K562 (cell line): ENCODE measurements at regions not wholly inside any gene's neighbourhood (a gene's known extent, or its start where the extent isn't known, plus 50 kb on each side); places are given as distances from the start of the nearest gene placed in this dataset.

Experiments used
- ATAC-seq: fragments of 200-7000 bp; cut with Tn5 transposase; 3 replicates; pipeline ENCODE4 v1.9.1; 2020; ENCODE audit warnings: moderate library complexity
- BruUV-seq: library from RNA; stranded (reverse); fragments of 400-500 nt; replicated peaks from 2 replicates; lab custom pipeline; 2021; lab: Mats Ljungman, UMichigan
- CTCF ChIA-PET: fragments of 300-600 bp; formaldehyde crosslinking; extraction: SDS; loops from one replicate; lab custom pipeline; 2021; ENCODE audit warnings: low intra/inter-chr PET ratio; lab: Yijun Ruan, JAX
- POLR2A ChIA-PET: fragments of 300-600, 350-650 bp; sonication (Branson Sonifier 250); formaldehyde crosslinking; extraction: SDS; loops from one replicate; lab custom pipeline; 2021; ENCODE audit warnings: antibody characterized with exemption, inconsistent platforms; lab: Yijun Ruan, JAX
- DNase-seq, 4 experiments: peaks; one replicate each; pipeline versions ENCODE4 v3.0.0 to v3.0.0-alpha.2; 2011 to 2018; ENCODE audit warnings: low spot score in 3 of 4, mixed read lengths in 3 of 4; ENCODE audit errors: extremely low read depth in 1 of 4
- FAIRE-seq: peaks from 2 replicates; lab custom pipeline; 2011; peaks lifted over from hg19 to GRCh38; lab: Jason Lieb, UNC
- H2AFZ ChIP-seq: 2 replicates; pipeline ENCODE4 v1.6.0; 2011; ENCODE audit warnings: low read depth, low read length, control low read depth, inconsistent platforms
- H3K27ac ChIP-seq: fragments of 200-600 bp; 3 replicates; pipeline ENCODE4 v1.8.0; 2011; ENCODE audit warnings: low read depth, mild to moderate bottlenecking, control low read depth, inconsistent platforms, low read length, moderate library complexity, mixed read lengths; ENCODE audit errors: extremely low read depth
- H3K27me3 ChIP-seq, 2 experiments: fragments of 300-600 bp in 1 of 2; 2 replicates in 1 of 2; 3 replicates in 1 of 2; pipeline versions ENCODE4 v1.6.0 to v1.8.0; 2011; ENCODE audit warnings: inconsistent platforms in 2 of 2, low read length in 2 of 2, mild to moderate bottlenecking in 1 of 2, mixed read lengths in 1 of 2, moderate library complexity in 1 of 2; ENCODE audit not compliant: control insufficient read depth in 2 of 2, insufficient read depth in 2 of 2
- H3K36me3 ChIP-seq: fragments of 300-600 bp; 3 replicates; pipeline ENCODE4 v1.8.0; 2011; ENCODE audit warnings: mild to moderate bottlenecking, low read length, inconsistent platforms; ENCODE audit not compliant: control insufficient read depth, insufficient read depth
- H3K4me1 ChIP-seq, 2 experiments: fragments of 200-600 bp in 1 of 2; replicated peaks in 1 of 2; 2 replicates in 1 of 2; 3 replicates in 1 of 2; pipeline versions ENCODE4 v1.5.1 to v1.8.0; 2011; ENCODE audit warnings: inconsistent platforms in 2 of 2, low read length in 2 of 2, mild to moderate bottlenecking in 1 of 2, mixed read lengths in 1 of 2, moderate library complexity in 1 of 2; ENCODE audit not compliant: control insufficient read depth in 2 of 2, insufficient read depth in 2 of 2
- H3K4me2 ChIP-seq: 2 replicates; pipeline ENCODE4 v1.6.1; 2011; ENCODE audit warnings: low read length, control low read depth, inconsistent platforms, mixed read lengths; ENCODE audit not compliant: insufficient read depth
- H3K4me3 ChIP-seq: fragments of 200-600 bp; sonication (generic), shearing (Covaris generic); 2 replicates; pipeline ENCODE4 v1.5.1; 2016; ENCODE audit warnings: control low read depth, inconsistent platforms
- H3K79me2 ChIP-seq: fragments of 200-600 bp; 3 replicates; pipeline ENCODE4 v1.8.0; 2011; ENCODE audit warnings: low read length, inconsistent platforms; ENCODE audit not compliant: control insufficient read depth, insufficient read depth
- H3K9ac ChIP-seq, 2 experiments: 2 replicates each; pipeline versions ENCODE4 v1.6.0 to v1.6.1; 2011; ENCODE audit warnings: low read depth in 2 of 2, low read length in 2 of 2, control low read depth in 1 of 2, inconsistent platforms in 1 of 2, mild to moderate bottlenecking in 1 of 2, mixed read lengths in 1 of 2; ENCODE audit not compliant: insufficient read depth in 1 of 2
- H3K9me1 ChIP-seq: one replicate; pipeline ENCODE4 v1.6.0; 2011; ENCODE audit warnings: inconsistent platforms, mild to moderate bottlenecking, low read length, moderate library complexity; ENCODE audit not compliant: control insufficient read depth, insufficient read depth
- H3K9me3 ChIP-seq: replicated peaks from 2 replicates; pipeline ENCODE4 v1.5.1; 2011; ENCODE audit warnings: low read depth, low read length, inconsistent platforms; ENCODE audit not compliant: control insufficient read depth, insufficient read depth
- H4K20me1 ChIP-seq: replicated peaks from 2 replicates; pipeline ENCODE4 v1.6.1; 2011; ENCODE audit warnings: low read length, inconsistent platforms, mixed read lengths; ENCODE audit not compliant: control insufficient read depth, insufficient read depth
- BRF2 ChIP-seq: IDR thresholded peaks from 3 replicates; pipeline ENCODE4 v1.6.1; 2011; ENCODE audit warnings: borderline replicate concordance, mild to moderate bottlenecking; ENCODE audit not compliant: insufficient read length, insufficient read depth
- CHD4 ChIP-seq: fragments of 200-600 bp; sonication (generic); IDR thresholded peaks from 3 replicates; pipeline ENCODE4 v1.6.1; 2012; ENCODE audit warnings: low read depth, mild to moderate bottlenecking, mixed read lengths, low read length, inconsistent platforms; ENCODE audit not compliant: insufficient read depth, insufficient replicate concordance, poor library complexity, severe bottlenecking
- COPS2 ChIP-seq: fragments of 450-650 bp; conservative IDR thresholded peaks from 2 replicates; pipeline ENCODE4 v1.6.1; 2016; ENCODE audit warnings: mild to moderate bottlenecking, moderate library complexity
- ETS2 ChIP-seq: IDR thresholded peaks from 2 replicates; pipeline ENCODE4 v1.6.1; 2016; ENCODE audit warnings: borderline replicate concordance, missing genetic modification characterization, mild to moderate bottlenecking, moderate library complexity, missing compliant biosample characterization; ENCODE audit not compliant: poor library complexity, severe bottlenecking
- RFX1 ChIP-seq: fragments of 450-650 bp; IDR thresholded peaks from 2 replicates; pipeline ENCODE4 v1.6.1; 2016; ENCODE audit warnings: mild to moderate bottlenecking, moderate library complexity
- WGBS: fragments of 100-300 bp; shearing (Covaris generic); methylation state at CpG from one replicate; pipeline ENCODE4 v1.1.6; 2016; ENCODE audit warnings: low coverage, mixed read lengths; ENCODE audit not compliant: insufficient coverage; ENCODE audit errors: missing lambda C conversion rate; 5-methylcytosine and 5-hydroxymethylcytosine counted together
- in situ Hi-C: fragments of 300-500 bp; cut with MboI; formaldehyde crosslinking; loops from 4 replicates; pipeline ENCODE4 v1.15.0; 2018; ENCODE audit warnings: inconsistent platforms, mixed read lengths
- intact Hi-C: fragments of 100-400 bp; cut with micrococcal nuclease; formaldehyde crosslinking; loops from 2 replicates; pipeline ENCODE4 v1.14.2; 2022
- TF ChIP-seq, protein P1 (sequence below): fragments of 450-650 bp; IDR thresholded peaks from one replicate; pipeline ENCODE4 v1.6.1; 2018; ENCODE audit warnings: mild to moderate bottlenecking, moderate library complexity; ENCODE audit not compliant: partially characterized antibody
- TF ChIP-seq, protein P2 (sequence below): fragments of 450-650 bp; IDR thresholded peaks from 2 replicates; pipeline ENCODE4 v1.6.1; 2016; ENCODE audit warnings: missing biosample characterization, missing genetic modification characterization

DNA sequence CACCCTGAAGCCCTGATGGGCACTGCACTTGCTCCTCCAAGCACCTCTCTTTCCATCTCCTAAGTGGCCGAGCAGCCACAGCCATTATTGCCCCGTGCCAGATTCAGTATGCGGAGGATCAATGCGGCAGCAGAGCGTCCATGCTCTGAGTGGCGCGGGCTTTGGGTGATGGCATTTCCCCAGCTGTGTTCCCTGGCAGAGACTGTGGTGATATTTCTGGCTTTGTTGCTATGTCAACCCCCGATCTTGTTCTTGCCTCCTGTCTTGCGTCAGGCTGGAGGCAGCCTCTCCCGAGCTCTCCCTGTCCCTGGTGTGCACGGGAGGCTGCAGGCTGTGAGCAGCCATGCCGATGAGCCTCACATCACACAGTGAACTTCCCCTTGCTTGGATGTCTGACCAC is 1018.6 kb downstream of the TBC1D22A start:
- no peak for ATAC-seq
- 97% methylated on average over 7 of the region's 12 CpGs for WGBS
- CTCF ChIA-PET: no interaction called here
- Histone ChIP-seq H3K27ac (no peak overlapping the region), H3K79me2 (no peaks in the 10 kb centered on the region), H3K9ac (no peak overlapping the region), H3K36me3 (no peaks in the 10 kb centered on the region; the same call in 2 of the 3 replicates), H3K9me3 (peaks cover 3% of the 10 kb centered on the region; the same call in 1 of the 2 replicates), H3K4me2 (no peak overlapping the region), H3K9me1 (no peaks in the 10 kb centered on the region), H3K4me3 (no peak overlapping the region), H2AFZ (no peak overlapping the region), H4K20me1 (no peaks in the 10 kb centered on the region), H3K27me3 (no peaks in the 10 kb centered on the region)
- POLR2A ChIA-PET: no interaction called here
- FAIRE-seq: no peak
- BruUV-seq: no TSS peak
- intact Hi-C loops (no loop called here), in situ Hi-C loops (no loop called here)
- no peak for DNase-seq
- TF ChIP-seq BRF2: no peak
- no peak for TF ChIP-seq ETS2 (tag)
- TF ChIP-seq COPS2: no peak
- TF ChIP-seq CHD4: no peak
- TF ChIP-seq, protein P1, sequence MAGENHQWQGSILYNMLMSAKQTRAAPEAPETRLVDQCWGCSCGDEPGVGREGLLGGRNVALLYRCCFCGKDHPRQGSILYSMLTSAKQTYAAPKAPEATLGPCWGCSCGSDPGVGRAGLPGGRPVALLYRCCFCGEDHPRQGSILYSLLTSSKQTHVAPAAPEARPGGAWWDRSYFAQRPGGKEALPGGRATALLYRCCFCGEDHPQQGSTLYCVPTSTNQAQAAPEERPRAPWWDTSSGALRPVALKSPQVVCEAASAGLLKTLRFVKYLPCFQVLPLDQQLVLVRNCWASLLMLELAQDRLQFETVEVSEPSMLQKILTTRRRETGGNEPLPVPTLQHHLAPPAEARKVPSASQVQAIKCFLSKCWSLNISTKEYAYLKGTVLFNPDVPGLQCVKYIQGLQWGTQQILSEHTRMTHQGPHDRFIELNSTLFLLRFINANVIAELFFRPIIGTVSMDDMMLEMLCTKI: no peak
- TF ChIP-seq, protein P2, sequence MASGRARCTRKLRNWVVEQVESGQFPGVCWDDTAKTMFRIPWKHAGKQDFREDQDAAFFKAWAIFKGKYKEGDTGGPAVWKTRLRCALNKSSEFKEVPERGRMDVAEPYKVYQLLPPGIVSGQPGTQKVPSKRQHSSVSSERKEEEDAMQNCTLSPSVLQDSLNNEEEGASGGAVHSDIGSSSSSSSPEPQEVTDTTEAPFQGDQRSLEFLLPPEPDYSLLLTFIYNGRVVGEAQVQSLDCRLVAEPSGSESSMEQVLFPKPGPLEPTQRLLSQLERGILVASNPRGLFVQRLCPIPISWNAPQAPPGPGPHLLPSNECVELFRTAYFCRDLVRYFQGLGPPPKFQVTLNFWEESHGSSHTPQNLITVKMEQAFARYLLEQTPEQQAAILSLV (tag): no peak
- no peak for TF ChIP-seq RFX1
- TF ChIP-seq, all 486 proteins: peak for 0
- peaks cover 9 to 14% of the 10 kb centered on the region in 2 experiments; a peak in 4 of 5 replicates for H3K4me1 ChIP-seq
